ENCODE measurements at regions not wholly inside any gene's neighbourhood (a gene's known extent, or its start where the extent isn't known, plus 50 kb on each side); places are given as distances from the start of the nearest gene placed in this dataset.
"Not testable (repeated sequence)": the region's sequence is repeated elsewhere in the genome, so short reads cannot be mapped to it uniquely, and the experiment has no call there.

GRCh38 chr12:83665634-83666218, 979.0 kb downstream of the TMTC2 start:
- DNase-seq (ENCODE audit: low read depth in 2 of 3, low spot score in 2 of 3) = no peak

- DNase-seq (ENCODE audit: low read depth in 2 of 3, low spot score in 2 of 3) = no peak
These were observed 977.9 kb downstream of the TMTC2 start for GRCh38 chr12:83664650-83665049.

- no peak for DNase-seq (ENCODE audit: low read depth in 2 of 3, low spot score in 2 of 3)
These were observed 974.1 kb downstream of the TMTC2 start for GRCh38 chr12:83660727-83661358.

- no peak for DNase-seq (ENCODE audit: low read depth in 2 of 3, low spot score in 2 of 3)
These were observed 972.6 kb downstream of the TMTC2 start for GRCh38 chr12:83659321-83659720.

GRCh38 chr12:83656004-83656403, 969.3 kb downstream of the TMTC2 start:
- no peak for DNase-seq (ENCODE audit: low read depth in 2 of 3, low spot score in 2 of 3)

- no peak for DNase-seq (ENCODE audit: low read depth in 2 of 3, low spot score in 2 of 3)
These were observed 955.5 kb downstream of the TMTC2 start for GRCh38 chr12:83642205-83642604.

- DNase-seq (ENCODE audit: low read depth in 2 of 3, low spot score in 2 of 3) = no peak
These were observed 955.1 kb downstream of the TMTC2 start for GRCh38 chr12:83641789-83642188.

- no peak for DNase-seq (ENCODE audit: low read depth in 2 of 3, low spot score in 2 of 3)
These were observed 948.1 kb downstream of the TMTC2 start for GRCh38 chr12:83634726-83635267.

- DNase-seq (ENCODE audit: low read depth in 2 of 3, low spot score in 2 of 3) = no peak
These were observed 943.8 kb downstream of the TMTC2 start for GRCh38 chr12:83630526-83630925.

GRCh38 chr12:83629931-83630330, 943.2 kb downstream of the TMTC2 start:
- no peak for DNase-seq (ENCODE audit: low read depth in 2 of 3, low spot score in 2 of 3)

- no peak for DNase-seq (ENCODE audit: low read depth in 2 of 3, low spot score in 2 of 3)
These were observed 935.5 kb downstream of the TMTC2 start for GRCh38 chr12:83622205-83622604.

GRCh38 chr12:83619973-83620372, 933.3 kb downstream of the TMTC2 start:
- no peak for DNase-seq (ENCODE audit: low read depth in 2 of 3, low spot score in 2 of 3)

- DNase-seq (ENCODE audit: low read depth in 2 of 3, low spot score in 2 of 3) = no peak
These were observed 928.4 kb downstream of the TMTC2 start for GRCh38 chr12:83615152-83615551.

GRCh38 chr12:83613586-83614110, 926.9 kb downstream of the TMTC2 start:
- DNase-seq (ENCODE audit: low read depth in 2 of 3, low spot score in 2 of 3) = no peak

GRCh38 chr12:83603106-83603505, 916.4 kb downstream of the TMTC2 start:
- no peak for DNase-seq (ENCODE audit: low read depth in 2 of 3, low spot score in 2 of 3)

GRCh38 chr12:83575326-83575725, 888.6 kb downstream of the TMTC2 start:
- no peak for DNase-seq (ENCODE audit: low read depth in 2 of 3, low spot score in 2 of 3)

GRCh38 chr12:83574142-83574541, 887.4 kb downstream of the TMTC2 start:
- DNase-seq (ENCODE audit: low read depth in 2 of 3, low spot score in 2 of 3) = no peak

- DNase-seq (ENCODE audit: low read depth in 2 of 3, low spot score in 2 of 3) = no peak
These were observed 887.0 kb downstream of the TMTC2 start for GRCh38 chr12:83573671-83574070.

- no peak for DNase-seq (ENCODE audit: low read depth in 2 of 3, low spot score in 2 of 3)
These were observed 872.9 kb downstream of the TMTC2 start for GRCh38 chr12:83559650-83560049.

- not testable (repeated sequence) for DNase-seq (ENCODE audit: low read depth in 2 of 3, low spot score in 2 of 3)
These were observed 869.3 kb downstream of the TMTC2 start for GRCh38 chr12:83556040-83556439.

GRCh38 chr12:83541446-83541845, 854.7 kb downstream of the TMTC2 start:
- no peak for DNase-seq (ENCODE audit: low read depth in 2 of 3, low spot score in 2 of 3)

GRCh38 chr12:83538361-83538965, 851.8 kb downstream of the TMTC2 start:
- no peak for DNase-seq (ENCODE audit: low read depth in 2 of 3, low spot score in 2 of 3)
